ENCODE measurements at regions not wholly inside any gene's neighbourhood (a gene's known extent, or its start where the extent isn't known, plus 50 kb on each side); places are given as distances from the start of the nearest gene placed in this dataset.

DNA sequence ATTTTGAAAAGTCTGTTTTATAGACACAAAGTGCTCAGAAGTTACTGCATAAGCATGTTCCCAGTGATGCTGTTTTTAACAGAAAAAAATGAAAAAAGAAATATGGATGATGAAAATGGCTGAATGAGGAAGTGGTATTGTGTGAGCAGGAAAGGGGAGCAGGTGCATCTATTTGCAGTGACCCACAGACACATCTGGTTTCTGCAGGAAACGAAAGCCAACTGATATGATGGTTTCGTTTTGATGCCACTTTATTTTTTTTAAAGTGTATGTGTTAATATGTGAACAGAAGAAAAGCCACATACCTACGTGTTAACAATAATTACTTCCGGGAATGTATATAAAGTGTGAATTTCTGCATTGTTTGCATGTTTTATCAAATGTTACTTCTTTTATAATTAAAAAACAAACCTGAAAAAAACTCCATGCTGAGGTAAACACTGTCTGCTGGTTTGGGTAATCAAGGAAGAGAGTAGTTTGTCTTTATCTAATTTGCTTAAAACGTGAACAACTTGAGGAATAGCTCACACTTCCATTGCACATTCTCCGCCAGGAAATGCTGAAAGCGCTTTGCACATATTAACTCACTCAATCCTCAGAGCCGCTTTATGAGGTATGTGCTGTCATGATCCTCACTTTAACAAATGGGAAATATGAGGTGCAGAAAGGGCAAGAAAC, 1335.9 kb downstream of the TBC1D22A start:
- peaks cover 0 to under 1% (median 0%) of the 10 kb centered on the region in 4 donors for H3K4me1 ChIP-seq
- H3K27ac ChIP-seq = peak overlapping the region in 1 of 5 donors; percentile 10
- DNase-seq = peak in 1 of 2 donors; percentile 53
- no peak overlapping the region for H3K4me3 ChIP-seq
- intact Hi-C loops (cut with DNase I; ENCODE audit: low total_unique reads) = no loop called here
- no peaks in the 10 kb centered on the region for H3K36me3 ChIP-seq
- no peaks in the 10 kb centered on the region for H3K9me3 ChIP-seq
- TF ChIP-seq, protein P1, sequence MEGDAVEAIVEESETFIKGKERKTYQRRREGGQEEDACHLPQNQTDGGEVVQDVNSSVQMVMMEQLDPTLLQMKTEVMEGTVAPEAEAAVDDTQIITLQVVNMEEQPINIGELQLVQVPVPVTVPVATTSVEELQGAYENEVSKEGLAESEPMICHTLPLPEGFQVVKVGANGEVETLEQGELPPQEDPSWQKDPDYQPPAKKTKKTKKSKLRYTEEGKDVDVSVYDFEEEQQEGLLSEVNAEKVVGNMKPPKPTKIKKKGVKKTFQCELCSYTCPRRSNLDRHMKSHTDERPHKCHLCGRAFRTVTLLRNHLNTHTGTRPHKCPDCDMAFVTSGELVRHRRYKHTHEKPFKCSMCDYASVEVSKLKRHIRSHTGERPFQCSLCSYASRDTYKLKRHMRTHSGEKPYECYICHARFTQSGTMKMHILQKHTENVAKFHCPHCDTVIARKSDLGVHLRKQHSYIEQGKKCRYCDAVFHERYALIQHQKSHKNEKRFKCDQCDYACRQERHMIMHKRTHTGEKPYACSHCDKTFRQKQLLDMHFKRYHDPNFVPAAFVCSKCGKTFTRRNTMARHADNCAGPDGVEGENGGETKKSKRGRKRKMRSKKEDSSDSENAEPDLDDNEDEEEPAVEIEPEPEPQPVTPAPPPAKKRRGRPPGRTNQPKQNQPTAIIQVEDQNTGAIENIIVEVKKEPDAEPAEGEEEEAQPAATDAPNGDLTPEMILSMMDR (IDR thresholded peaks at IDR 0.05) = no peak
- peak in 1 of 3 donors; percentile 14 for TF ChIP-seq POLR2AphosphoS5 (IDR thresholded peaks at IDR 0.05)
- peaks cover 0 to 61% (median under 1%) of the 10 kb centered on the region in 3 donors for H3K27me3 ChIP-seq
- WGBS, 5 donors = 52 to 62% (median 54%) methylated on average over 8 of the region's 8 CpGs

DNA sequence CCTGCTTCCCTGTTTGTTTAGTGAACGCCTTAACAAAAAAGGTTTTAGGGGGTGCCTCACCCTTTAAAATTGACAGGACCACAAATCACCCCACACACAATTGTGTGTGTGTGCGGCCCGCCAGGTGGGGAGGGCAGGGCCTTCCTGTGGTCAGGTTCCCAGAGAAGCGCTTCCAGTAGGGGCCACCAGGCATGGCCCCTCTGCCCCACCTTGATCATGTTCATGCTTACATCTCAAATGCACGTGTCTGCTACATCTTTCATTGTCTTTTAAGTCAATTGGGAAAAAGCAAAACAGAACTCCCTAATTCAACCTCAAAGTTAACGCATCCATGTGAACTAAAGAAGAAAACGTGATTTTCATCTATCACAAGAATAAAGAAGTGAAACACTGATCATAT, 1335.3 kb downstream of the TBC1D22A start:
- TF ChIP-seq, protein P1 (IDR thresholded peaks at IDR 0.05) = no peak
- TF ChIP-seq POLR2A (IDR thresholded peaks at IDR 0.05) (no peak), EP300 (IDR thresholded peaks at IDR 0.05) (no peak), POLR2AphosphoS5 (IDR thresholded peaks at IDR 0.05) (no peak)
- Histone ChIP-seq H3K27me3 (peaks cover 0 to 54% (median 0%) of the 10 kb centered on the region in 3 donors), H3K4me3 (no peak overlapping the region), H3K4me1 (no peaks in the 10 kb centered on the region), H3K9me3 (no peaks in the 10 kb centered on the region), H3K36me3 (no peaks in the 10 kb centered on the region), H3K27ac (peak overlapping the region in 1 of 5 donors; percentile 8)
- 54 to 68% (median 56%) methylated on average over 7 of the region's 7 CpGs for WGBS, 5 donors
- no peak for DNase-seq
- intact Hi-C loops (cut with DNase I; ENCODE audit: low total_unique reads) = no loop called here

DNA sequence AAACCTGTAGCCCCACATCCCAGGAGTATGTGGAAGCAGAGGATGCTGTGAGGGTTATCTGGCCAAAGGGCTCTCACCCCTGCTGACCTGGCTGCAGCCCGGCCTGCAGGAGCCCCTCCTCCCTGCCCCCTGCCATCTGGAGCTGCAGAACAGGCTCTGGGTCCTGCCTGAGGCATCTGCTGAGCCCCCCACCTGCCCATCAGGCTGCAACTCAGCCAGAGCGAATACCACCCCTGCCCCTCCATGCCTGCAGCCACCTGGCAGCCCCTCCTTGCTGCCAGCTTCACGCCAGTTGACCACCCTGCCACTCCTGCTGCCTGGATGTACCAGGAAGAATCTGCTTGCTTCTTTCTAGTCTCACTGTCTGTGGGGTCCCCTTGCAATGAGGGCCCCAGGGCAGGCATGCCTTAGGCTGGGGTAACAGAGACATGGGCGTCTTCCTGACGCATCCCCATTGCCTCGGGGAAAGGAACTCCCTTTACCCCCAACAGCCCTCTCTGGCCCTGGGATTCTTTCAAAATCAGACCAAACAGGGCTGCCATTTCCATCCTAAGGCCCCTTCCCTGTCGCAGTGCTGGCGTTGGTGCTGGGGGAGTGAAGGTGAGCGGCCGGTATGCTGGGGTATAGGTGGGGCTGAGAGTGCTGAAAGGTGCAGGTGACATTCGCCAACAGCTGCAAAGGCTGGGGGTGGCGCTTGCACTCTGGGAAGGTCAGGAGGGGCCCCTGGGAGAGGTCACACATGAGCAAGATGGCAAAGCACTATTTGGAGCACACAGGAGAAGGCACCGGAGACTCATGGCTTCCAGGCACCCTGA, 1334.6 kb downstream of the TBC1D22A start:
- Histone ChIP-seq H3K27me3 (peaks cover 0 to 49% (median 0%) of the 10 kb centered on the region in 3 donors), H3K9me3 (no peaks in the 10 kb centered on the region), H3K4me3 (no peak overlapping the region), H3K27ac (peak overlapping the region in 1 of 5 donors; percentile 8), H3K36me3 (no peaks in the 10 kb centered on the region), H3K4me1 (no peaks in the 10 kb centered on the region)
- 53 to 66% (median 56%) methylated on average over 12 to 13 of the region's 13 CpGs for WGBS, 5 donors
- DNase-seq = no peak
- intact Hi-C loops (cut with DNase I; ENCODE audit: low total_unique reads) = no loop called here
- TF ChIP-seq, protein P1 (IDR thresholded peaks at IDR 0.05) = no peak
- TF ChIP-seq POLR2AphosphoS5 (IDR thresholded peaks at IDR 0.05) = no peak
- TF ChIP-seq POLR2A (IDR thresholded peaks at IDR 0.05) = no peak
- TF ChIP-seq EP300 (IDR thresholded peaks at IDR 0.05) = no peak

DNA sequence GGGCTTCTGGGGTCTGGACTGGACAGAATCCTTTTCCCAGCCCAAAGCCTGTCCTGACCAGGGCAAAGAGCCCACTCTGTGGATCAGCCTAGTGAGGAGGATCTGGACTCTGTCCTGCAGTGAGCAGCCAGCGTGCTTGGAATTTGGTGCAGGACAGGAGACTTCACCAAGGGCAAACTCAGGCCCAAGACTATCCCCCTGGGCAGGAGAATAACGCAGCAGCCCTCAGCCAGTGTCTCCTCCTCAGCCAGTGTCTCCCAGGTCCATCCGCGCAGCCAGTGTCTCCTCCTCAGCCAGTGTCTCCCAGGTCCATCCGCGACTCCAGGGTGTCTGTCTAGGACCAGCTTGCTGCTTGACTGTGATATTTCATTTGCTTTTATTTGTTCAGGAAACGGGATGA, 1334.0 kb downstream of the TBC1D22A start:
- intact Hi-C loops (cut with DNase I; ENCODE audit: low total_unique reads) = no loop called here
- Histone ChIP-seq H3K4me1 (no peaks in the 10 kb centered on the region), H3K9me3 (no peaks in the 10 kb centered on the region), H3K27ac (no peak overlapping the region), H3K27me3 (peaks cover 0 to 49% (median 0%) of the 10 kb centered on the region in 3 donors), H3K4me3 (no peak overlapping the region), H3K36me3 (no peaks in the 10 kb centered on the region)
- 48 to 79% (median 73%) methylated on average over 3 to 7 of the region's 7 CpGs for WGBS, 5 donors
- no peak for TF ChIP-seq POLR2A (IDR thresholded peaks at IDR 0.05)
- TF ChIP-seq POLR2AphosphoS5 (IDR thresholded peaks at IDR 0.05) = no peak
- TF ChIP-seq EP300 (IDR thresholded peaks at IDR 0.05) = no peak
- TF ChIP-seq, protein P1 (IDR thresholded peaks at IDR 0.05) = no peak
- DNase-seq = no peak
